IMR-90 (cell line): ENCODE measurements at regions not wholly inside any gene's neighbourhood (a gene's known extent, or its start where the extent isn't known, plus 50 kb on each side); places are given as distances from the start of the nearest gene placed in this dataset.

ENCODE experiments used
- ATAC-seq: fragments of 200-7000 bp; cut with Tn5 transposase; 2 replicates; pipeline ENCODE4 v1.9.1; 2020; ENCODE audit warnings: low read depth, mild to moderate bottlenecking, moderate library complexity
- BruUV-seq: library from RNA; stranded (reverse); fragments of 400-500 nt; replicated peaks from 2 replicates; lab custom pipeline; 2021; lab: Mats Ljungman, UMichigan
- CTCF ChIA-PET: fragments of 300-600 bp; formaldehyde crosslinking; extraction: SDS; loops from one replicate; lab custom pipeline; 2021; ENCODE audit warnings: antibody characterized with exemption; lab: Yijun Ruan, JAX
- POLR2A ChIA-PET: fragments of 300-600 bp; sonication (Branson Sonifier 250); formaldehyde crosslinking; loops from one replicate; lab custom pipeline; 2022; ENCODE audit warnings: antibody characterized with exemption; ENCODE audit not compliant: unreplicated experiment; lab: Charles Lee
- DNase-seq: peaks from one replicate; pipeline ENCODE4 v3.0.0; 2013
- H2AFZ ChIP-seq: replicated peaks from 2 replicates; pipeline ENCODE3; 2013; ENCODE audit warnings: low read length, mild to moderate bottlenecking; ENCODE audit not compliant: poor library complexity
- H2AK5ac ChIP-seq: 2 replicates; pipeline ENCODE4 v1.6.1; 2013; ENCODE audit warnings: low read depth, low read length, inconsistent platforms
- H2AK9ac ChIP-seq: replicated peaks from 2 replicates; pipeline ENCODE3; 2013; ENCODE audit warnings: mild to moderate bottlenecking, low read depth, low read length, moderate library complexity; ENCODE audit not compliant: poor library complexity
- H2BK120ac ChIP-seq: 2 replicates; pipeline ENCODE4 v1.6.1; 2013; ENCODE audit warnings: low read depth, low read length, inconsistent platforms
- H2BK15ac ChIP-seq: 3 replicates; pipeline ENCODE4 v1.6.1; 2013; ENCODE audit warnings: low read depth, low read length, inconsistent platforms
- H2BK20ac ChIP-seq: 2 replicates; pipeline ENCODE4 v1.6.1; 2013; ENCODE audit warnings: low read depth, mild to moderate bottlenecking, inconsistent platforms, low read length, moderate library complexity
- H2BK5ac ChIP-seq: 2 replicates; pipeline ENCODE4 v1.6.1; 2013; ENCODE audit warnings: mild to moderate bottlenecking, low read depth, low read length, inconsistent platforms; ENCODE audit not compliant: poor library complexity, severe bottlenecking
- H3K14ac ChIP-seq: replicated peaks from 2 replicates; pipeline ENCODE4 v1.6.1; 2013; ENCODE audit warnings: low read depth, low read length, inconsistent platforms
- H3K18ac ChIP-seq: 2 replicates; pipeline ENCODE4 v1.6.1; 2013; ENCODE audit warnings: low read depth, low read length, control low read depth
- H3K23ac ChIP-seq: 2 replicates; pipeline ENCODE4 v1.6.1; 2013; ENCODE audit warnings: low read depth, low read length, inconsistent platforms
- H3K27ac ChIP-seq: 2 replicates; pipeline ENCODE4 v1.5.1; 2013; ENCODE audit warnings: mild to moderate bottlenecking, control low read depth, low read length; ENCODE audit not compliant: insufficient read depth
- H3K27me3 ChIP-seq: 2 replicates; pipeline ENCODE4 v1.6.1; 2013; ENCODE audit warnings: low read length; ENCODE audit not compliant: control insufficient read depth, insufficient read depth
- H3K36me3 ChIP-seq: 2 replicates; pipeline ENCODE4 v1.6.1; 2013; ENCODE audit warnings: low read length, mixed read lengths; ENCODE audit not compliant: control insufficient read depth, insufficient read depth
- H3K4ac ChIP-seq: 2 replicates; pipeline ENCODE4 v1.6.1; 2013; ENCODE audit warnings: low read depth, low read length, inconsistent platforms
- H3K4me1 ChIP-seq: 2 replicates; pipeline ENCODE4 v1.6.1; 2013; ENCODE audit warnings: low read length, mixed read lengths; ENCODE audit not compliant: control insufficient read depth, insufficient read depth
- H3K4me2 ChIP-seq: 2 replicates; pipeline ENCODE4 v1.6.1; 2013; ENCODE audit warnings: low read depth, mild to moderate bottlenecking, control low read depth, low read length, moderate library complexity
- H3K4me3 ChIP-seq: 2 replicates; pipeline ENCODE4 v1.5.1; 2013; ENCODE audit warnings: low read depth, mild to moderate bottlenecking, control low read depth, low read length, moderate library complexity; ENCODE audit not compliant: insufficient read depth
- H3K56ac ChIP-seq: 2 replicates; pipeline ENCODE4 v1.6.1; 2013; ENCODE audit warnings: low read length, inconsistent platforms; ENCODE audit not compliant: insufficient read depth; ENCODE audit errors: extremely low read depth
- H3K79me1 ChIP-seq, 2 experiments: 2 replicates each; pipeline ENCODE4 v1.6.1; 2013; ENCODE audit warnings: low read length in 2 of 2, inconsistent platforms in 1 of 2, low read depth in 1 of 2
- H3K9ac ChIP-seq: 2 replicates; pipeline ENCODE4 v1.6.1; 2013; ENCODE audit warnings: low read depth, low read length, control low read depth
- H3K9me1 ChIP-seq: 2 replicates; pipeline ENCODE4 v1.6.1; 2013; ENCODE audit warnings: low read length, inconsistent platforms; ENCODE audit not compliant: insufficient read depth
- H3K9me3 ChIP-seq: 2 replicates; pipeline ENCODE4 v1.6.1; 2013; ENCODE audit warnings: low read length; ENCODE audit not compliant: control insufficient read depth, insufficient read depth
- H4K20me1 ChIP-seq: 2 replicates; pipeline ENCODE4 v1.6.1; 2013; ENCODE audit warnings: low read length, inconsistent platforms; ENCODE audit not compliant: insufficient read depth
- H4K5ac ChIP-seq: 2 replicates; pipeline ENCODE4 v1.6.1; 2013; ENCODE audit warnings: mild to moderate bottlenecking, low read depth, low read length, control low read depth
- H4K8ac ChIP-seq, 2 experiments: 2 replicates each; pipeline ENCODE4 v1.6.1; 2013; ENCODE audit warnings: low read depth in 2 of 2, low read length in 2 of 2, control low read depth in 1 of 2, inconsistent platforms in 1 of 2
- H4K91ac ChIP-seq: 2 replicates; pipeline ENCODE4 v1.6.1; 2013; ENCODE audit warnings: low read depth, low read length, inconsistent platforms; ENCODE audit not compliant: insufficient read depth
- BHLHE40 ChIP-seq: fragments of 150-350 bp; IDR thresholded peaks from 2 replicates; pipeline ENCODE4 v1.6.1; 2016; ENCODE audit warnings: mild to moderate bottlenecking, low read depth, low read length
- CEBPB ChIP-seq: IDR thresholded peaks from 2 replicates; pipeline ENCODE4 v1.6.1; 2012; ENCODE audit warnings: low read depth, low read length, improper control_type of control experiment
- CHD1 ChIP-seq: IDR thresholded peaks from 2 replicates; pipeline ENCODE4 v1.6.1; 2012; ENCODE audit warnings: low read depth, low read length, improper control_type of control experiment
- FOS ChIP-seq: fragments of 150-350 bp; IDR thresholded peaks from 2 replicates; pipeline ENCODE4 v1.6.1; 2016; ENCODE audit warnings: low read depth, low read length
- MAFK ChIP-seq: IDR thresholded peaks from 2 replicates; pipeline ENCODE4 v1.6.1; 2012; ENCODE audit warnings: low read depth, low read length, improper control_type of control experiment
- MAZ ChIP-seq: IDR thresholded peaks from 2 replicates; pipeline ENCODE4 v1.6.1; 2012; ENCODE audit warnings: low read depth, mild to moderate bottlenecking, low read length, improper control_type of control experiment, moderate library complexity, borderline replicate concordance
- MXI1 ChIP-seq: IDR thresholded peaks from 2 replicates; pipeline ENCODE4 v1.6.1; 2012; ENCODE audit warnings: low read depth, mild to moderate bottlenecking, low read length, moderate library complexity, borderline replicate concordance
- NFE2L2 ChIP-seq: fragments of 150-350 bp; IDR thresholded peaks from 2 replicates; pipeline ENCODE4 v1.6.1; 2016; ENCODE audit warnings: low read depth, mild to moderate bottlenecking, low read length
- POLR2A ChIP-seq: IDR thresholded peaks from 2 replicates; pipeline ENCODE4 v1.6.1; 2012; ENCODE audit warnings: mild to moderate bottlenecking, low read depth, low read length
- RAD21 ChIP-seq: IDR thresholded peaks from 2 replicates; pipeline ENCODE4 v1.6.1; 2012; ENCODE audit warnings: low read length, improper control_type of control experiment
- RCOR1 ChIP-seq: IDR thresholded peaks from 2 replicates; pipeline ENCODE4 v1.6.1; 2012; ENCODE audit warnings: mild to moderate bottlenecking, low read length, improper control_type of control experiment; ENCODE audit not compliant: insufficient replicate concordance
- RFX5 ChIP-seq: IDR thresholded peaks from 2 replicates; pipeline ENCODE4 v1.8.0; 2012; ENCODE audit warnings: low read depth, mild to moderate bottlenecking, low read length, moderate library complexity
- SMC3 ChIP-seq: fragments of 150-350 bp; IDR thresholded peaks from 2 replicates; pipeline ENCODE4 v1.6.1; 2016; ENCODE audit warnings: low read depth, mild to moderate bottlenecking, antibody characterized with exemption, low read length, moderate library complexity
- USF2 ChIP-seq: fragments of 150-350 bp; IDR thresholded peaks from 2 replicates; pipeline ENCODE4 v1.6.1; 2017; ENCODE audit warnings: mild to moderate bottlenecking, antibody characterized with exemption, low read length, low read depth
- WGBS, 2 experiments: methylation state at CpG; one replicate each; pipeline versions ENCODE4 v1.1.5 to v1.1.7; 2013; ENCODE audit warnings: missing lambda C conversion rate in 2 of 2; ENCODE audit not compliant: insufficient read length in 1 of 2; ENCODE audit errors: extremely low coverage in 2 of 2; 5-methylcytosine and 5-hydroxymethylcytosine counted together
- dilution Hi-C: fragments of 300-500 bp; cut with HindIII; formaldehyde crosslinking; loops from one replicate; pipeline ENCODE4 v1.14.3; 2018; ENCODE audit warnings: low sequenced_read_pairs; ENCODE audit not compliant: unreplicated experiment
- in situ Hi-C: fragments of 300-500 bp; cut with MboI; formaldehyde crosslinking; loops from 3 replicates; pipeline ENCODE4 v1.14.3; 2019; ENCODE audit warnings: low sequenced_read_pairs, inconsistent platforms, mixed read lengths
- intact Hi-C: fragments of 100-400 bp; cut with micrococcal nuclease; formaldehyde crosslinking; loops from 2 replicates; pipeline ENCODE4 v1.10.0; 2022
- TF ChIP-seq, protein P1 (sequence below): fragments of 150-350 bp; IDR thresholded peaks from 2 replicates; pipeline ENCODE4 v1.6.1; 2016; ENCODE audit warnings: low read depth, mild to moderate bottlenecking, low read length, moderate library complexity, borderline replicate concordance
- TF ChIP-seq, protein P2 (sequence below): conservative IDR thresholded peaks from 2 replicates; pipeline ENCODE4 v1.5.1; 2012; ENCODE audit warnings: mild to moderate bottlenecking, low read depth, low read length, improper control_type of control experiment

GRCh38 chr9:124182741-124183140, 75.0 kb upstream of the NEK6 start:
- CTCF ChIA-PET, result no interaction called here
- H3K9me1 ChIP-seq, result no peaks in the 10 kb centered on the region
- POLR2A ChIA-PET, result no interaction called here
- H3K27ac ChIP-seq, result no peak overlapping the region
- no peak overlapping the region for H3K23ac ChIP-seq
- WGBS, 2 experiments, result 44% methylated on average over 2 of the region's 5 CpGs; no CpG with 5 or more reads in 1 of the 2 experiments
- no peaks in the 10 kb centered on the region for H4K20me1 ChIP-seq
- H4K8ac ChIP-seq, result no peak overlapping the region
- no peak overlapping the region for H2AFZ ChIP-seq
- H3K27me3 ChIP-seq, result peaks cover 58% of the 10 kb centered on the region
- H3K79me1 ChIP-seq, result no peaks in the 10 kb centered on the region
- in situ Hi-C loops (no loop called here), dilution Hi-C loops (no loop called here), intact Hi-C loops (no loop called here)
- no peak overlapping the region for H3K4ac ChIP-seq
- no TSS peak for BruUV-seq
- H2BK15ac ChIP-seq, result no peak overlapping the region
- no peak overlapping the region for H2AK5ac ChIP-seq
- H2AK9ac ChIP-seq, result no peak overlapping the region
- no peak overlapping the region for H4K5ac ChIP-seq
- H3K4me1 ChIP-seq, result no peaks in the 10 kb centered on the region
- H2BK5ac ChIP-seq, result no peak overlapping the region
- no peak overlapping the region for H3K56ac ChIP-seq
- TF ChIP-seq USF2 (no peak), CHD1 (no peak), RAD21 (no peak), CEBPB (no peak), FOS (no peak), NFE2L2 (no peak), MAFK (no peak), POLR2A (no peak), MXI1 (no peak), RCOR1 (no peak), SMC3 (no peak), BHLHE40 (no peak), RFX5 (no peak), MAZ (no peak)
- TF ChIP-seq, protein P1, sequence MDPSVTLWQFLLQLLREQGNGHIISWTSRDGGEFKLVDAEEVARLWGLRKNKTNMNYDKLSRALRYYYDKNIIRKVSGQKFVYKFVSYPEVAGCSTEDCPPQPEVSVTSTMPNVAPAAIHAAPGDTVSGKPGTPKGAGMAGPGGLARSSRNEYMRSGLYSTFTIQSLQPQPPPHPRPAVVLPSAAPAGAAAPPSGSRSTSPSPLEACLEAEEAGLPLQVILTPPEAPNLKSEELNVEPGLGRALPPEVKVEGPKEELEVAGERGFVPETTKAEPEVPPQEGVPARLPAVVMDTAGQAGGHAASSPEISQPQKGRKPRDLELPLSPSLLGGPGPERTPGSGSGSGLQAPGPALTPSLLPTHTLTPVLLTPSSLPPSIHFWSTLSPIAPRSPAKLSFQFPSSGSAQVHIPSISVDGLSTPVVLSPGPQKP, result no peak
- TF ChIP-seq, protein P2, sequence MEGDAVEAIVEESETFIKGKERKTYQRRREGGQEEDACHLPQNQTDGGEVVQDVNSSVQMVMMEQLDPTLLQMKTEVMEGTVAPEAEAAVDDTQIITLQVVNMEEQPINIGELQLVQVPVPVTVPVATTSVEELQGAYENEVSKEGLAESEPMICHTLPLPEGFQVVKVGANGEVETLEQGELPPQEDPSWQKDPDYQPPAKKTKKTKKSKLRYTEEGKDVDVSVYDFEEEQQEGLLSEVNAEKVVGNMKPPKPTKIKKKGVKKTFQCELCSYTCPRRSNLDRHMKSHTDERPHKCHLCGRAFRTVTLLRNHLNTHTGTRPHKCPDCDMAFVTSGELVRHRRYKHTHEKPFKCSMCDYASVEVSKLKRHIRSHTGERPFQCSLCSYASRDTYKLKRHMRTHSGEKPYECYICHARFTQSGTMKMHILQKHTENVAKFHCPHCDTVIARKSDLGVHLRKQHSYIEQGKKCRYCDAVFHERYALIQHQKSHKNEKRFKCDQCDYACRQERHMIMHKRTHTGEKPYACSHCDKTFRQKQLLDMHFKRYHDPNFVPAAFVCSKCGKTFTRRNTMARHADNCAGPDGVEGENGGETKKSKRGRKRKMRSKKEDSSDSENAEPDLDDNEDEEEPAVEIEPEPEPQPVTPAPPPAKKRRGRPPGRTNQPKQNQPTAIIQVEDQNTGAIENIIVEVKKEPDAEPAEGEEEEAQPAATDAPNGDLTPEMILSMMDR, result no peak
- H3K18ac ChIP-seq, result no peak overlapping the region
- H3K4me2 ChIP-seq, result no peak overlapping the region
- no peak overlapping the region for H4K91ac ChIP-seq
- peaks cover 5% of the 10 kb centered on the region for H3K9me3 ChIP-seq
- no peak overlapping the region for H3K14ac ChIP-seq
- DNase-seq (no peak), ATAC-seq (no peak)
- H3K36me3 ChIP-seq, result no peaks in the 10 kb centered on the region
- no peak overlapping the region for H3K9ac ChIP-seq
- H3K4me3 ChIP-seq, result no peak overlapping the region
- no peak overlapping the region for H2BK120ac ChIP-seq
- H2BK20ac ChIP-seq, result no peak overlapping the region
